HCT116 (cell line): ENCODE measurements at regions not wholly inside any gene's neighbourhood (a gene's known extent, or its start where the extent isn't known, plus 50 kb on each side); places are given as distances from the start of the nearest gene placed in this dataset.

Source experiments
- ATAC-seq: fragments of 200-7000 bp; cut with Tn5 transposase; 2 replicates; pipeline ENCODE4 v1.9.1; 2020; ENCODE audit warnings: mild to moderate bottlenecking, moderate library complexity
- BruUV-seq: library from RNA; stranded (reverse); fragments of 400-500 nt; replicated peaks from 2 replicates; lab custom pipeline; 2021; lab: Mats Ljungman, UMichigan
- CTCF ChIA-PET: fragments of 300-600 bp; sonication (Branson Sonifier 250); formaldehyde crosslinking; loops from one replicate; lab custom pipeline; 2021; ENCODE audit warnings: antibody characterized with exemption; lab: Charles Lee
- POLR2A ChIA-PET: fragments of 300-600, 350-600 bp; sonication (Branson Sonifier 250); formaldehyde crosslinking; loops from one replicate; lab custom pipeline; 2021; ENCODE audit warnings: antibody characterized with exemption; lab: Charles Lee
- RAD21 ChIA-PET, 2 experiments: fragments of 300-600 bp; sonication (Branson Sonifier 250); formaldehyde crosslinking; loops; one replicate each; lab custom pipeline; 2023; ENCODE audit warnings: low total read pairs in 2 of 2; ENCODE audit not compliant: uncharacterized antibody in 2 of 2, unreplicated experiment in 2 of 2, low non-redundant PET in 1 of 2; lab: Charles Lee
- DNase-seq: peaks from one replicate; pipeline ENCODE4 v3.0.0-alpha.2; 2010; ENCODE audit warnings: low read depth, low spot score
- H2AFZ ChIP-seq: fragments of 200-600 bp; shearing (Covaris generic), sonication (generic); 2 replicates; pipeline ENCODE4 v1.6.1; 2017; ENCODE audit warnings: low read depth, mixed run types, mixed read lengths, antibody characterized with exemption, low read length; ENCODE audit not compliant: poor library complexity, severe bottlenecking
- H3K27ac ChIP-seq: 2 replicates; pipeline ENCODE4 v1.5.1; 2012; ENCODE audit warnings: low read depth, low read length
- H3K27me3 ChIP-seq: fragments of 200-600 bp; sonication (generic); 2 replicates; pipeline ENCODE4 v1.6.1; 2016; ENCODE audit warnings: mixed run types, low read length, mixed read lengths; ENCODE audit not compliant: insufficient read depth
- H3K36me3 ChIP-seq, 2 experiments: fragments of 200-500 bp in 1 of 2; fragments of 200-600 bp in 1 of 2; sonication (Bioruptor generic) in 1 of 2; sonication (generic) in 1 of 2; 2 replicates each; pipeline versions ENCODE4 v1.5.1 to v1.6.1; 2014 to 2016; ENCODE audit warnings: low read length in 2 of 2, inconsistent platforms in 1 of 2, mixed read lengths in 1 of 2, mixed run types in 1 of 2; ENCODE audit not compliant: insufficient read depth in 2 of 2, control insufficient read depth in 1 of 2
- H3K4me1 ChIP-seq, 2 experiments: fragments of 200-600 bp in 1 of 2; sonication (generic) in 1 of 2; 2 replicates each; pipeline versions ENCODE4 v1.5.1 to v1.6.1; 2012 to 2017; ENCODE audit warnings: low read length in 2 of 2, inconsistent platforms in 1 of 2, mild to moderate bottlenecking in 1 of 2, mixed read lengths in 1 of 2, mixed run types in 1 of 2, moderate library complexity in 1 of 2; ENCODE audit not compliant: insufficient read depth in 2 of 2, control insufficient read depth in 1 of 2
- H3K4me2 ChIP-seq: fragments of 200-600 bp; sonication (generic); 2 replicates; pipeline ENCODE4 v1.6.1; 2017; ENCODE audit warnings: mixed run types, low read length, mixed read lengths
- H3K4me3 ChIP-seq, 2 experiments: fragments of 200-600 bp in 1 of 2; sonication (generic) in 1 of 2; replicated peaks in 1 of 2; 2 replicates each; pipeline ENCODE4 v1.5.1; 2011 to 2016; ENCODE audit warnings: low read length in 2 of 2, control low read depth in 1 of 2, low read depth in 1 of 2, mild to moderate bottlenecking in 1 of 2, mixed read lengths in 1 of 2, mixed run types in 1 of 2
- H3K79me2 ChIP-seq: fragments of 200-600 bp; sonication (generic); 2 replicates; pipeline ENCODE4 v1.6.1; 2017; ENCODE audit warnings: mild to moderate bottlenecking, mixed run types, low read length, moderate library complexity, mixed read lengths; ENCODE audit not compliant: insufficient read depth
- H3K9ac ChIP-seq: fragments of 200-600 bp; sonication (generic); 2 replicates; pipeline ENCODE4 v1.6.1; 2016; ENCODE audit warnings: low read length, mixed read lengths
- H3K9me2 ChIP-seq: fragments of 200-600 bp; sonication (generic), shearing (Covaris generic); 2 replicates; pipeline ENCODE4 v1.6.1; 2017; ENCODE audit warnings: mixed run types, mild to moderate bottlenecking, moderate library complexity; ENCODE audit not compliant: insufficient read depth
- H3K9me3 ChIP-seq, 2 experiments: fragments of 200-500 bp in 1 of 2; fragments of 200-600 bp in 1 of 2; sonication (Bioruptor generic) in 1 of 2; sonication (generic) in 1 of 2; 2 replicates each; pipeline ENCODE4 v1.6.1; 2014 to 2017; ENCODE audit warnings: low read length in 2 of 2, mixed read lengths in 2 of 2, inconsistent platforms in 1 of 2, low read depth in 1 of 2, mild to moderate bottlenecking in 1 of 2, mixed run types in 1 of 2, moderate library complexity in 1 of 2; ENCODE audit not compliant: control insufficient read depth in 1 of 2, insufficient read depth in 1 of 2
- H4K20me1 ChIP-seq: fragments of 200-600 bp; sonication (generic), shearing (Covaris generic); 2 replicates; pipeline ENCODE4 v1.6.1; 2017; ENCODE audit warnings: mixed run types, mild to moderate bottlenecking, moderate library complexity; ENCODE audit not compliant: insufficient read depth
- ELF1 ChIP-seq: IDR thresholded peaks from 2 replicates; pipeline ENCODE4 v1.6.1; 2012; ENCODE audit warnings: low read depth, borderline replicate concordance
- EZH2phosphoT487 ChIP-seq: fragments of 200-600 bp; IDR thresholded peaks from 2 replicates; pipeline ENCODE4 v1.6.1; 2018; ENCODE audit warnings: antibody characterized with exemption, borderline replicate concordance
- POLR2A ChIP-seq: IDR thresholded peaks from 2 replicates; pipeline ENCODE4 v1.7.0; 2011; ENCODE audit warnings: borderline replicate concordance; ENCODE audit not compliant: insufficient read depth, insufficient read length; ENCODE audit errors: extremely low read depth
- YY1 ChIP-seq: IDR thresholded peaks from 2 replicates; pipeline ENCODE4 v1.6.1; 2011; ENCODE audit warnings: low read length, low read depth, moderate library complexity, mild to moderate bottlenecking; ENCODE audit not compliant: insufficient replicate concordance; ENCODE audit errors: extremely low read depth
- intact Hi-C: fragments of 100-400 bp; cut with micrococcal nuclease; formaldehyde crosslinking; loops from 2 replicates; pipeline ENCODE4 v1.10.0; 2022
- TF ChIP-seq, protein P1 (sequence below), 3 experiments: fragments of 200-600 bp in 1 of 3; sonication (generic) in 1 of 3; IDR thresholded peaks in 2 of 3; conservative IDR thresholded peaks in 1 of 3; 2 replicates each; pipeline ENCODE4 v1.5.1; 2012 to 2017; ENCODE audit warnings: low read depth in 2 of 3, low read length in 2 of 3, antibody characterized with exemption in 1 of 3, borderline replicate concordance in 1 of 3, control low read depth in 1 of 3, mild to moderate bottlenecking in 1 of 3, mixed read lengths in 1 of 3, mixed run types in 1 of 3, moderate library complexity in 1 of 3; ENCODE audit not compliant: insufficient read depth in 1 of 3
- TF ChIP-seq, protein P2 (sequence below): IDR thresholded peaks from 2 replicates; pipeline ENCODE4 v1.6.1; 2012; ENCODE audit warnings: low read depth

DNA sequence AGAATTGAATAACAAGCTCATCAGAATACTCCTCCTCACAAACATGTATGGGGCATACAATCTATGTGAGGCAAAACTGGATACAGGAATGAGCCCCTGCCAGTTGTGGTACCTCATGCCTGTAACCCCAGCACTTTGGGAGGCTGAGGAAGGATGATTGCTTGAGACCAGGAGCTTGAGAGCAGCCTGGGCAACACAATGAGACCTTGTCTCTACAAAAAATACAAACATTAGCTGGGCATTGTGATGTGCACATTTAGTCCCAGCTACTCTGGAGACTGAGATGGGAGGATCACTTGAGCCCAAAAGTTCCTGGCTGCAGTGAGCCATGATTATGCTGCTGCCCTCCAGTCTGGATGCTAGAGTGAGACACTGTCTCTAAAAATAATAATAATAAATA, 611.0 kb downstream of the NLGN4X start:
- H3K27me3 ChIP-seq = no peaks in the 10 kb centered on the region
- no peaks in the 10 kb centered on the region for H3K9me2 ChIP-seq
- ATAC-seq = no peak
- ChIA-PET RAD21 (no interaction called here), CTCF (no interaction called here), POLR2A (no interaction called here)
- H4K20me1 ChIP-seq = no peaks in the 10 kb centered on the region
- H3K4me1 ChIP-seq = no peaks in the 10 kb centered on the region
- H3K27ac ChIP-seq = no peak overlapping the region
- no peak overlapping the region for H3K4me2 ChIP-seq
- H3K36me3 ChIP-seq = no peaks in the 10 kb centered on the region
- TF ChIP-seq EZH2phosphoT487 (no peak), POLR2A (no peak), ELF1 (no peak), YY1 (no peak)
- TF ChIP-seq, protein P1, sequence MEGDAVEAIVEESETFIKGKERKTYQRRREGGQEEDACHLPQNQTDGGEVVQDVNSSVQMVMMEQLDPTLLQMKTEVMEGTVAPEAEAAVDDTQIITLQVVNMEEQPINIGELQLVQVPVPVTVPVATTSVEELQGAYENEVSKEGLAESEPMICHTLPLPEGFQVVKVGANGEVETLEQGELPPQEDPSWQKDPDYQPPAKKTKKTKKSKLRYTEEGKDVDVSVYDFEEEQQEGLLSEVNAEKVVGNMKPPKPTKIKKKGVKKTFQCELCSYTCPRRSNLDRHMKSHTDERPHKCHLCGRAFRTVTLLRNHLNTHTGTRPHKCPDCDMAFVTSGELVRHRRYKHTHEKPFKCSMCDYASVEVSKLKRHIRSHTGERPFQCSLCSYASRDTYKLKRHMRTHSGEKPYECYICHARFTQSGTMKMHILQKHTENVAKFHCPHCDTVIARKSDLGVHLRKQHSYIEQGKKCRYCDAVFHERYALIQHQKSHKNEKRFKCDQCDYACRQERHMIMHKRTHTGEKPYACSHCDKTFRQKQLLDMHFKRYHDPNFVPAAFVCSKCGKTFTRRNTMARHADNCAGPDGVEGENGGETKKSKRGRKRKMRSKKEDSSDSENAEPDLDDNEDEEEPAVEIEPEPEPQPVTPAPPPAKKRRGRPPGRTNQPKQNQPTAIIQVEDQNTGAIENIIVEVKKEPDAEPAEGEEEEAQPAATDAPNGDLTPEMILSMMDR (IDR thresholded peaks at IDR 0.05 in 2 of 3, conservative IDR thresholded peaks at IDR 0.05 in 1 of 3; ENCODE audit: borderline replicate concordance in 1 of 3, insufficient read depth in 1 of 3, low read depth in 2 of 3, low read length in 2 of 3) = no peak
- TF ChIP-seq, protein P2, sequence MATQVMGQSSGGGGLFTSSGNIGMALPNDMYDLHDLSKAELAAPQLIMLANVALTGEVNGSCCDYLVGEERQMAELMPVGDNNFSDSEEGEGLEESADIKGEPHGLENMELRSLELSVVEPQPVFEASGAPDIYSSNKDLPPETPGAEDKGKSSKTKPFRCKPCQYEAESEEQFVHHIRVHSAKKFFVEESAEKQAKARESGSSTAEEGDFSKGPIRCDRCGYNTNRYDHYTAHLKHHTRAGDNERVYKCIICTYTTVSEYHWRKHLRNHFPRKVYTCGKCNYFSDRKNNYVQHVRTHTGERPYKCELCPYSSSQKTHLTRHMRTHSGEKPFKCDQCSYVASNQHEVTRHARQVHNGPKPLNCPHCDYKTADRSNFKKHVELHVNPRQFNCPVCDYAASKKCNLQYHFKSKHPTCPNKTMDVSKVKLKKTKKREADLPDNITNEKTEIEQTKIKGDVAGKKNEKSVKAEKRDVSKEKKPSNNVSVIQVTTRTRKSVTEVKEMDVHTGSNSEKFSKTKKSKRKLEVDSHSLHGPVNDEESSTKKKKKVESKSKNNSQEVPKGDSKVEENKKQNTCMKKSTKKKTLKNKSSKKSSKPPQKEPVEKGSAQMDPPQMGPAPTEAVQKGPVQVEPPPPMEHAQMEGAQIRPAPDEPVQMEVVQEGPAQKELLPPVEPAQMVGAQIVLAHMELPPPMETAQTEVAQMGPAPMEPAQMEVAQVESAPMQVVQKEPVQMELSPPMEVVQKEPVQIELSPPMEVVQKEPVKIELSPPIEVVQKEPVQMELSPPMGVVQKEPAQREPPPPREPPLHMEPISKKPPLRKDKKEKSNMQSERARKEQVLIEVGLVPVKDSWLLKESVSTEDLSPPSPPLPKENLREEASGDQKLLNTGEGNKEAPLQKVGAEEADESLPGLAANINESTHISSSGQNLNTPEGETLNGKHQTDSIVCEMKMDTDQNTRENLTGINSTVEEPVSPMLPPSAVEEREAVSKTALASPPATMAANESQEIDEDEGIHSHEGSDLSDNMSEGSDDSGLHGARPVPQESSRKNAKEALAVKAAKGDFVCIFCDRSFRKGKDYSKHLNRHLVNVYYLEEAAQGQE = no peak
- no peak overlapping the region for H2AFZ ChIP-seq
- H3K4me3 ChIP-seq = no peak overlapping the region
- H3K9me3 ChIP-seq = no peaks in the 10 kb centered on the region
- BruUV-seq = no TSS peak
- intact Hi-C loops = no loop called here
- DNase-seq = no peak
- H3K79me2 ChIP-seq = no peaks in the 10 kb centered on the region
- H3K9ac ChIP-seq = no peak overlapping the region
